Muscle of leg (tissue), 3 donors: ENCODE measurements at regions not wholly inside any gene's neighbourhood (a gene's known extent, or its start where the extent isn't known, plus 50 kb on each side); places are given as distances from the start of the nearest gene placed in this dataset.
A peak's percentile ranks its signal among the peaks of the same experiment; 100 is the strongest.

ENCODE experiments used
- DNase-seq: peaks from one replicate; pipeline ENCODE4 v3.0.0; 2013
- H3K27ac ChIP-seq: one replicate; pipeline ENCODE4 v1.5.1; 2013; ENCODE audit warnings: mild to moderate bottlenecking, low read length, control low read depth
- H3K27me3 ChIP-seq: one replicate; pipeline ENCODE4 v1.6.1; 2013; ENCODE audit warnings: low read length; ENCODE audit not compliant: control insufficient read depth, insufficient read depth
- H3K36me3 ChIP-seq: one replicate; pipeline ENCODE4 v1.6.1; 2013; ENCODE audit warnings: low read length; ENCODE audit not compliant: control insufficient read depth, insufficient read depth
- H3K4me1 ChIP-seq: one replicate; pipeline ENCODE4 v1.6.1; 2013; ENCODE audit warnings: low read length; ENCODE audit not compliant: control insufficient read depth, insufficient read depth
- H3K4me3 ChIP-seq: one replicate; pipeline ENCODE4 v1.5.1; 2013; ENCODE audit warnings: low read length, control low read depth
- H3K9me3 ChIP-seq: replicated peaks from 2 replicates; pipeline ENCODE4 v1.6.1; 2013; ENCODE audit warnings: low read depth, low read length; ENCODE audit not compliant: control insufficient read depth
- WGBS: methylation state at CpG from one replicate; pipeline ENCODE4 v1.1.5; 2013; ENCODE audit warnings: missing lambda C conversion rate; ENCODE audit not compliant: insufficient coverage; 5-methylcytosine and 5-hydroxymethylcytosine counted together

GRCh38 chr1:199218533-199218932 lies 579.7 kb downstream of the PTPRC start:
- WGBS, result 82% methylated on average over 2 of the region's 2 CpGs
- H3K4me1 ChIP-seq, result no peaks in the 10 kb centered on the region
- no peak overlapping the region for H3K4me3 ChIP-seq
- H3K36me3 ChIP-seq, result no peaks in the 10 kb centered on the region
- H3K27me3 ChIP-seq, result no peaks in the 10 kb centered on the region
- no peaks in the 10 kb centered on the region for H3K9me3 ChIP-seq
- DNase-seq, result no peak
- no peak overlapping the region for H3K27ac ChIP-seq

- 71% methylated on average over 1 of the region's 2 CpGs for WGBS
- H3K36me3 ChIP-seq, result no peaks in the 10 kb centered on the region
- no peak for DNase-seq
- no peaks in the 10 kb centered on the region for H3K27me3 ChIP-seq
- no peaks in the 10 kb centered on the region for H3K9me3 ChIP-seq
- no peak overlapping the region for H3K27ac ChIP-seq
- H3K4me1 ChIP-seq, result no peaks in the 10 kb centered on the region
- no peak overlapping the region for H3K4me3 ChIP-seq
These were observed 581.2 kb downstream of the PTPRC start for GRCh38 chr1:199220031-199220430.

GRCh38 chr1:199221371-199222150 lies 582.7 kb downstream of the PTPRC start:
- no peak overlapping the region for H3K27ac ChIP-seq
- H3K4me1 ChIP-seq, result no peaks in the 10 kb centered on the region
- H3K4me3 ChIP-seq, result no peak overlapping the region
- no peaks in the 10 kb centered on the region for H3K27me3 ChIP-seq
- WGBS, result 93% methylated on average over 4 of the region's 4 CpGs
- no peaks in the 10 kb centered on the region for H3K36me3 ChIP-seq
- H3K9me3 ChIP-seq, result no peaks in the 10 kb centered on the region
- no peak for DNase-seq

- no CpG with 5 or more reads among the region's 3 CpGs for WGBS
- Histone ChIP-seq H3K4me3 (no peak overlapping the region), H3K9me3 (no peaks in the 10 kb centered on the region), H3K36me3 (no peaks in the 10 kb centered on the region), H3K27me3 (no peaks in the 10 kb centered on the region), H3K27ac (no peak overlapping the region), H3K4me1 (no peaks in the 10 kb centered on the region)
- no peak for DNase-seq
These were observed 585.1 kb downstream of the PTPRC start for GRCh38 chr1:199223936-199224335.

GRCh38 chr1:199226163-199226562 lies 587.3 kb downstream of the PTPRC start:
- H3K27me3 ChIP-seq, result no peaks in the 10 kb centered on the region
- H3K36me3 ChIP-seq, result no peaks in the 10 kb centered on the region
- no peak overlapping the region for H3K27ac ChIP-seq
- peak; percentile 9 for DNase-seq
- H3K4me1 ChIP-seq, result no peaks in the 10 kb centered on the region
- H3K4me3 ChIP-seq, result no peak overlapping the region
- no CpG with 5 or more reads among the region's 2 CpGs for WGBS
- H3K9me3 ChIP-seq, result no peaks in the 10 kb centered on the region

- 75% methylated on average over 2 of the region's 2 CpGs for WGBS
- Histone ChIP-seq H3K27me3 (no peaks in the 10 kb centered on the region), H3K36me3 (no peaks in the 10 kb centered on the region), H3K4me3 (no peak overlapping the region), H3K4me1 (no peaks in the 10 kb centered on the region), H3K27ac (no peak overlapping the region), H3K9me3 (no peaks in the 10 kb centered on the region)
- no peak for DNase-seq
These were observed 603.3 kb downstream of the PTPRC start for GRCh38 chr1:199242147-199242546.

GRCh38 chr1:199242601-199243000 lies 603.8 kb downstream of the PTPRC start:
- DNase-seq, result no peak
- WGBS, result no CpG with 5 or more reads among the region's 2 CpGs
- no peak overlapping the region for H3K27ac ChIP-seq

GRCh38 chr1:199243423-199244061 lies 604.7 kb downstream of the PTPRC start:
- Histone ChIP-seq H3K4me3 (no peak overlapping the region), H3K27ac (no peak overlapping the region), H3K27me3 (no peaks in the 10 kb centered on the region), H3K36me3 (no peaks in the 10 kb centered on the region), H3K9me3 (no peaks in the 10 kb centered on the region), H3K4me1 (no peaks in the 10 kb centered on the region)
- 83% methylated on average over 9 of the region's 11 CpGs for WGBS
- peak; percentile 10 for DNase-seq

More at GRCh38 chr1:199242601-199243000, 603.8 kb downstream of the PTPRC start:
- H3K27me3 ChIP-seq, result no peaks in the 10 kb centered on the region
- no peaks in the 10 kb centered on the region for H3K36me3 ChIP-seq
- no peaks in the 10 kb centered on the region for H3K9me3 ChIP-seq
- H3K4me1 ChIP-seq, result no peaks in the 10 kb centered on the region
- no peak overlapping the region for H3K4me3 ChIP-seq

- no CpG with 5 or more reads among the region's 3 CpGs for WGBS
- H3K4me3 ChIP-seq, result no peak overlapping the region
These were observed 607.1 kb downstream of the PTPRC start for GRCh38 chr1:199245946-199246345.

GRCh38 chr1:199246716-199247115 lies 607.9 kb downstream of the PTPRC start:
- H3K27ac ChIP-seq, result no peak overlapping the region
- H3K4me1 ChIP-seq, result no peaks in the 10 kb centered on the region
- no peaks in the 10 kb centered on the region for H3K36me3 ChIP-seq
- H3K9me3 ChIP-seq, result no peaks in the 10 kb centered on the region
- DNase-seq, result no peak
- H3K4me3 ChIP-seq, result no peak overlapping the region
- no CpG with 5 or more reads among the region's 3 CpGs for WGBS
- H3K27me3 ChIP-seq, result no peaks in the 10 kb centered on the region

More at GRCh38 chr1:199245946-199246345, 607.1 kb downstream of the PTPRC start:
- no peaks in the 10 kb centered on the region for H3K4me1 ChIP-seq
- H3K27me3 ChIP-seq, result no peaks in the 10 kb centered on the region
- no peak overlapping the region for H3K27ac ChIP-seq
- H3K9me3 ChIP-seq, result no peaks in the 10 kb centered on the region
- no peak for DNase-seq
- H3K36me3 ChIP-seq, result no peaks in the 10 kb centered on the region
